HCT116 (cell line): ENCODE measurements at regions not wholly inside any gene's neighbourhood (a gene's known extent, or its start where the extent isn't known, plus 50 kb on each side); places are given as distances from the start of the nearest gene placed in this dataset.

Experiments used
- ATAC-seq: fragments of 200-7000 bp; cut with Tn5 transposase; 2 replicates; pipeline ENCODE4 v1.9.1; 2020; ENCODE audit warnings: mild to moderate bottlenecking, moderate library complexity
- BruUV-seq: library from RNA; stranded (reverse); fragments of 400-500 nt; replicated peaks from 2 replicates; lab custom pipeline; 2021; lab: Mats Ljungman, UMichigan
- CTCF ChIA-PET: fragments of 300-600 bp; sonication (Branson Sonifier 250); formaldehyde crosslinking; loops from one replicate; lab custom pipeline; 2021; ENCODE audit warnings: antibody characterized with exemption; lab: Charles Lee
- POLR2A ChIA-PET: fragments of 300-600, 350-600 bp; sonication (Branson Sonifier 250); formaldehyde crosslinking; loops from one replicate; lab custom pipeline; 2021; ENCODE audit warnings: antibody characterized with exemption; lab: Charles Lee
- RAD21 ChIA-PET, 2 experiments: fragments of 300-600 bp; sonication (Branson Sonifier 250); formaldehyde crosslinking; loops; one replicate each; lab custom pipeline; 2023; ENCODE audit warnings: low total read pairs in 2 of 2; ENCODE audit not compliant: uncharacterized antibody in 2 of 2, unreplicated experiment in 2 of 2, low non-redundant PET in 1 of 2; lab: Charles Lee
- DNase-seq: peaks from one replicate; pipeline ENCODE4 v3.0.0-alpha.2; 2010; ENCODE audit warnings: low read depth, low spot score
- H2AFZ ChIP-seq: fragments of 200-600 bp; shearing (Covaris generic), sonication (generic); 2 replicates; pipeline ENCODE4 v1.6.1; 2017; ENCODE audit warnings: low read depth, mixed run types, mixed read lengths, antibody characterized with exemption, low read length; ENCODE audit not compliant: poor library complexity, severe bottlenecking
- H3K27ac ChIP-seq: 2 replicates; pipeline ENCODE4 v1.5.1; 2012; ENCODE audit warnings: low read depth, low read length
- H3K27me3 ChIP-seq: fragments of 200-600 bp; sonication (generic); 2 replicates; pipeline ENCODE4 v1.6.1; 2016; ENCODE audit warnings: mixed run types, low read length, mixed read lengths; ENCODE audit not compliant: insufficient read depth
- H3K36me3 ChIP-seq, 2 experiments: fragments of 200-500 bp in 1 of 2; fragments of 200-600 bp in 1 of 2; sonication (Bioruptor generic) in 1 of 2; sonication (generic) in 1 of 2; 2 replicates each; pipeline versions ENCODE4 v1.5.1 to v1.6.1; 2014 to 2016; ENCODE audit warnings: low read length in 2 of 2, inconsistent platforms in 1 of 2, mixed read lengths in 1 of 2, mixed run types in 1 of 2; ENCODE audit not compliant: insufficient read depth in 2 of 2, control insufficient read depth in 1 of 2
- H3K4me1 ChIP-seq, 2 experiments: fragments of 200-600 bp in 1 of 2; sonication (generic) in 1 of 2; 2 replicates each; pipeline versions ENCODE4 v1.5.1 to v1.6.1; 2012 to 2017; ENCODE audit warnings: low read length in 2 of 2, inconsistent platforms in 1 of 2, mild to moderate bottlenecking in 1 of 2, mixed read lengths in 1 of 2, mixed run types in 1 of 2, moderate library complexity in 1 of 2; ENCODE audit not compliant: insufficient read depth in 2 of 2, control insufficient read depth in 1 of 2
- H3K4me2 ChIP-seq: fragments of 200-600 bp; sonication (generic); 2 replicates; pipeline ENCODE4 v1.6.1; 2017; ENCODE audit warnings: mixed run types, low read length, mixed read lengths
- H3K4me3 ChIP-seq, 2 experiments: fragments of 200-600 bp in 1 of 2; sonication (generic) in 1 of 2; replicated peaks in 1 of 2; 2 replicates each; pipeline ENCODE4 v1.5.1; 2011 to 2016; ENCODE audit warnings: low read length in 2 of 2, control low read depth in 1 of 2, low read depth in 1 of 2, mild to moderate bottlenecking in 1 of 2, mixed read lengths in 1 of 2, mixed run types in 1 of 2
- H3K79me2 ChIP-seq: fragments of 200-600 bp; sonication (generic); 2 replicates; pipeline ENCODE4 v1.6.1; 2017; ENCODE audit warnings: mild to moderate bottlenecking, mixed run types, low read length, moderate library complexity, mixed read lengths; ENCODE audit not compliant: insufficient read depth
- H3K9ac ChIP-seq: fragments of 200-600 bp; sonication (generic); 2 replicates; pipeline ENCODE4 v1.6.1; 2016; ENCODE audit warnings: low read length, mixed read lengths
- H3K9me2 ChIP-seq: fragments of 200-600 bp; sonication (generic), shearing (Covaris generic); 2 replicates; pipeline ENCODE4 v1.6.1; 2017; ENCODE audit warnings: mixed run types, mild to moderate bottlenecking, moderate library complexity; ENCODE audit not compliant: insufficient read depth
- H3K9me3 ChIP-seq, 2 experiments: fragments of 200-500 bp in 1 of 2; fragments of 200-600 bp in 1 of 2; sonication (Bioruptor generic) in 1 of 2; sonication (generic) in 1 of 2; 2 replicates each; pipeline ENCODE4 v1.6.1; 2014 to 2017; ENCODE audit warnings: low read length in 2 of 2, mixed read lengths in 2 of 2, inconsistent platforms in 1 of 2, low read depth in 1 of 2, mild to moderate bottlenecking in 1 of 2, mixed run types in 1 of 2, moderate library complexity in 1 of 2; ENCODE audit not compliant: control insufficient read depth in 1 of 2, insufficient read depth in 1 of 2
- H4K20me1 ChIP-seq: fragments of 200-600 bp; sonication (generic), shearing (Covaris generic); 2 replicates; pipeline ENCODE4 v1.6.1; 2017; ENCODE audit warnings: mixed run types, mild to moderate bottlenecking, moderate library complexity; ENCODE audit not compliant: insufficient read depth
- CEBPB ChIP-seq: IDR thresholded peaks from 2 replicates; pipeline ENCODE4 v1.6.1; 2012; ENCODE audit warnings: low read depth
- ELF1 ChIP-seq: IDR thresholded peaks from 2 replicates; pipeline ENCODE4 v1.6.1; 2012; ENCODE audit warnings: low read depth, borderline replicate concordance
- EZH2 ChIP-seq: fragments of 200-600 bp; sonication (generic); IDR thresholded peaks from 2 replicates; pipeline ENCODE4 v1.6.1; 2017; ENCODE audit warnings: antibody characterized with exemption, mixed run types
- FOSL1 ChIP-seq: IDR thresholded peaks from 2 replicates; pipeline ENCODE4 v1.6.1; 2012; ENCODE audit warnings: low read depth
- JUND ChIP-seq: IDR thresholded peaks from 2 replicates; pipeline ENCODE4 v1.6.1; 2012
- POLR2AphosphoS5 ChIP-seq: IDR thresholded peaks from 2 replicates; pipeline ENCODE4 v1.6.1; 2011; ENCODE audit warnings: mild to moderate bottlenecking, low read depth, low read length, moderate library complexity
- RAD21 ChIP-seq: IDR thresholded peaks from 2 replicates; pipeline ENCODE4 v1.6.1; 2012; ENCODE audit warnings: low read depth, mild to moderate bottlenecking
- SIN3A ChIP-seq: IDR thresholded peaks from 2 replicates; pipeline ENCODE4 v1.6.1; 2012; ENCODE audit warnings: low read depth
- SRF ChIP-seq: IDR thresholded peaks from 2 replicates; pipeline ENCODE4 v1.6.1; 2012; ENCODE audit warnings: low read depth
- YY1 ChIP-seq: IDR thresholded peaks from 2 replicates; pipeline ENCODE4 v1.6.1; 2011; ENCODE audit warnings: low read length, low read depth, moderate library complexity, mild to moderate bottlenecking; ENCODE audit not compliant: insufficient replicate concordance; ENCODE audit errors: extremely low read depth
- ZFX ChIP-seq: fragments of 450-650 bp; IDR thresholded peaks from 2 replicates; pipeline ENCODE4 v1.6.1; 2017
- ZNF274 ChIP-seq: fragments of 200-500 bp; sonication (Bioruptor generic); IDR thresholded peaks from 2 replicates; pipeline ENCODE4 v1.6.1; 2014; ENCODE audit warnings: mild to moderate bottlenecking, low read depth, low read length, inconsistent platforms
- intact Hi-C: fragments of 100-400 bp; cut with micrococcal nuclease; formaldehyde crosslinking; loops from 2 replicates; pipeline ENCODE4 v1.10.0; 2022
- TF ChIP-seq, protein P1 (sequence below): IDR thresholded peaks from 2 replicates; pipeline ENCODE4 v1.6.1; 2012; ENCODE audit warnings: low read depth
- TF ChIP-seq, protein P2 (sequence below), 3 experiments: fragments of 200-600 bp in 1 of 3; sonication (generic) in 1 of 3; IDR thresholded peaks in 2 of 3; conservative IDR thresholded peaks in 1 of 3; 2 replicates each; pipeline ENCODE4 v1.5.1; 2012 to 2017; ENCODE audit warnings: low read depth in 2 of 3, low read length in 2 of 3, antibody characterized with exemption in 1 of 3, borderline replicate concordance in 1 of 3, control low read depth in 1 of 3, mild to moderate bottlenecking in 1 of 3, mixed read lengths in 1 of 3, mixed run types in 1 of 3, moderate library complexity in 1 of 3; ENCODE audit not compliant: insufficient read depth in 1 of 3
- TF ChIP-seq, protein P3 (sequence below): IDR thresholded peaks from 2 replicates; pipeline ENCODE4 v1.6.1; 2012

DNA sequence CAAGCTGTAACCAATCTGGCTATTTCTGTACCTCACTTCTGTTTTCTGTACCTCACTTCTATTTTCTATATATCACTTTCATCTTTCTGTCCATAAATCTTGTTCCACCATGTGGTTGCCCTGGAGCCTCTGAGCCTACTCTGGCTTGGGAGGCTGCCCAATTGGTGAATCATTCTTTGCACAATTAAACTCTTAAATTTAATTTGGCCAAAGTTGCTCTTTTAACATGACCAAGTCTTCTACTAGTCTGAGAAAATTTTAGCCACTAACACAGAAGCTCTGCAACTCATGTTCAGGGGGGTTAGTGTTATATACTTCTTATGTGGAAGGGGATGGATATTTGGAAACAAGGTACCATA lies 503.5 kb downstream of the KIF20B start (continued):
- TF ChIP-seq, protein P1, sequence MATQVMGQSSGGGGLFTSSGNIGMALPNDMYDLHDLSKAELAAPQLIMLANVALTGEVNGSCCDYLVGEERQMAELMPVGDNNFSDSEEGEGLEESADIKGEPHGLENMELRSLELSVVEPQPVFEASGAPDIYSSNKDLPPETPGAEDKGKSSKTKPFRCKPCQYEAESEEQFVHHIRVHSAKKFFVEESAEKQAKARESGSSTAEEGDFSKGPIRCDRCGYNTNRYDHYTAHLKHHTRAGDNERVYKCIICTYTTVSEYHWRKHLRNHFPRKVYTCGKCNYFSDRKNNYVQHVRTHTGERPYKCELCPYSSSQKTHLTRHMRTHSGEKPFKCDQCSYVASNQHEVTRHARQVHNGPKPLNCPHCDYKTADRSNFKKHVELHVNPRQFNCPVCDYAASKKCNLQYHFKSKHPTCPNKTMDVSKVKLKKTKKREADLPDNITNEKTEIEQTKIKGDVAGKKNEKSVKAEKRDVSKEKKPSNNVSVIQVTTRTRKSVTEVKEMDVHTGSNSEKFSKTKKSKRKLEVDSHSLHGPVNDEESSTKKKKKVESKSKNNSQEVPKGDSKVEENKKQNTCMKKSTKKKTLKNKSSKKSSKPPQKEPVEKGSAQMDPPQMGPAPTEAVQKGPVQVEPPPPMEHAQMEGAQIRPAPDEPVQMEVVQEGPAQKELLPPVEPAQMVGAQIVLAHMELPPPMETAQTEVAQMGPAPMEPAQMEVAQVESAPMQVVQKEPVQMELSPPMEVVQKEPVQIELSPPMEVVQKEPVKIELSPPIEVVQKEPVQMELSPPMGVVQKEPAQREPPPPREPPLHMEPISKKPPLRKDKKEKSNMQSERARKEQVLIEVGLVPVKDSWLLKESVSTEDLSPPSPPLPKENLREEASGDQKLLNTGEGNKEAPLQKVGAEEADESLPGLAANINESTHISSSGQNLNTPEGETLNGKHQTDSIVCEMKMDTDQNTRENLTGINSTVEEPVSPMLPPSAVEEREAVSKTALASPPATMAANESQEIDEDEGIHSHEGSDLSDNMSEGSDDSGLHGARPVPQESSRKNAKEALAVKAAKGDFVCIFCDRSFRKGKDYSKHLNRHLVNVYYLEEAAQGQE, result no peak
- no peak for TF ChIP-seq ZFX
- no peak for TF ChIP-seq POLR2AphosphoS5
- no peak for TF ChIP-seq SRF
- no peak for TF ChIP-seq FOSL1

DNA sequence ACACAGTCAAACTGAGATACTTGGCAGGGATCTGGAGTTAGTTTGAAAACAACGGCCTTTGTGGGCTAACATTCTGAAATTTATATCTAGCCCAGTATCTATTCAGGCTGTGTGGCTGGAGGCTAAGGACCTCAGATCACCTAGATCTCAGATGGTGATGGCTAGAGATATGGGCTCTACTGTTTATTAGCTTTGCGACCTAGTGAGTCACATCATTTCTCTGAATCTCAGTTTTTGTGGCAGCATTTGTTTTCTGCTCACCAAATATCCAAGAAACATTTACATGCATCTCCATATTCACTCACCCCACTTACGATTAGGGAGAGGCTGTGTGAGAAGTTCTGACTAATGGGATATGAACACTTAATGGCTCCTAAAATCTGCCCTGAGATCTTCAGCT lies 503.9 kb downstream of the KIF20B start:
- Histone ChIP-seq H2AFZ (no peak overlapping the region), H3K27ac (no peak overlapping the region), H4K20me1 (no peaks in the 10 kb centered on the region), H3K9me2 (no peaks in the 10 kb centered on the region), H3K9me3 (no peaks in the 10 kb centered on the region), H3K27me3 (no peaks in the 10 kb centered on the region), H3K4me1 (peaks cover 0 to 12% of the 10 kb centered on the region in 2 experiments; a peak in 1 of 4 replicates), H3K79me2 (no peaks in the 10 kb centered on the region), H3K4me2 (no peak overlapping the region), H3K9ac (no peak overlapping the region), H3K36me3 (no peaks in the 10 kb centered on the region), H3K4me3 (no peak overlapping the region)
- ATAC-seq, result no peak
- ChIA-PET RAD21 (no interaction called here), POLR2A (no interaction called here), CTCF (no interaction called here)
- intact Hi-C loops, result no loop called here
- no peak for DNase-seq
- no TSS peak for BruUV-seq
- TF ChIP-seq RAD21 (no peak), FOSL1 (no peak), ELF1 (no peak), EZH2 (no peak), CEBPB (no peak), ZNF274 (no peak), SIN3A (no peak), JUND (no peak), YY1 (no peak), ZFX (no peak)
- TF ChIP-seq, protein P2, sequence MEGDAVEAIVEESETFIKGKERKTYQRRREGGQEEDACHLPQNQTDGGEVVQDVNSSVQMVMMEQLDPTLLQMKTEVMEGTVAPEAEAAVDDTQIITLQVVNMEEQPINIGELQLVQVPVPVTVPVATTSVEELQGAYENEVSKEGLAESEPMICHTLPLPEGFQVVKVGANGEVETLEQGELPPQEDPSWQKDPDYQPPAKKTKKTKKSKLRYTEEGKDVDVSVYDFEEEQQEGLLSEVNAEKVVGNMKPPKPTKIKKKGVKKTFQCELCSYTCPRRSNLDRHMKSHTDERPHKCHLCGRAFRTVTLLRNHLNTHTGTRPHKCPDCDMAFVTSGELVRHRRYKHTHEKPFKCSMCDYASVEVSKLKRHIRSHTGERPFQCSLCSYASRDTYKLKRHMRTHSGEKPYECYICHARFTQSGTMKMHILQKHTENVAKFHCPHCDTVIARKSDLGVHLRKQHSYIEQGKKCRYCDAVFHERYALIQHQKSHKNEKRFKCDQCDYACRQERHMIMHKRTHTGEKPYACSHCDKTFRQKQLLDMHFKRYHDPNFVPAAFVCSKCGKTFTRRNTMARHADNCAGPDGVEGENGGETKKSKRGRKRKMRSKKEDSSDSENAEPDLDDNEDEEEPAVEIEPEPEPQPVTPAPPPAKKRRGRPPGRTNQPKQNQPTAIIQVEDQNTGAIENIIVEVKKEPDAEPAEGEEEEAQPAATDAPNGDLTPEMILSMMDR (IDR thresholded peaks at IDR 0.05 in 2 of 3, conservative IDR thresholded peaks at IDR 0.05 in 1 of 3; ENCODE audit: borderline replicate concordance in 1 of 3, insufficient read depth in 1 of 3, low read depth in 2 of 3, low read length in 2 of 3), result no peak
- TF ChIP-seq, protein P3, sequence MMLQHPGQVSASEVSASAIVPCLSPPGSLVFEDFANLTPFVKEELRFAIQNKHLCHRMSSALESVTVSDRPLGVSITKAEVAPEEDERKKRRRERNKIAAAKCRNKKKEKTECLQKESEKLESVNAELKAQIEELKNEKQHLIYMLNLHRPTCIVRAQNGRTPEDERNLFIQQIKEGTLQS, result no peak
